ENCODE measurements at regions not wholly inside any gene's neighbourhood (a gene's known extent, or its start where the extent isn't known, plus 50 kb on each side); places are given as distances from the start of the nearest gene placed in this dataset.

DNA sequence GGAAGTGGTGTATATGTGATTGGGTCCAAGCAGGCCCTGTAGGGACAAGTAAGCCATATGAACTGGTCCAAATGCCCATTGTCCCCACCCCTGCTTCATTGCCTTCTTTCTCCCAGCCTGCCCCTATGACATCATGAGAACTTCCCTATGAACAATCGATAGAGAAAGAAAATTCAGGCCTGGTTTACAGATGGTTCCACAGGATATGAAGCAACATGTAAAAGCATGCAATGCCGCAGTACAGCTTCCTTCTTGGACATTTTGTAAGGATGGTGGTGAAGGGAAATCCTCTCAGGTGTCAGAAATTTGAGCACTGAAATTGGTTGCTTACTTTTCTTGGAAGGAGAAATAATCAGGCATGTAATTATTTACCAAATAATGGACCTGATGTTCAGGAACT lies 581.7 kb downstream of the MRPL39 start:
- TF ChIP-seq POLR2A (IDR thresholded peaks at IDR 0.05) (no peak), CTCF (IDR thresholded peaks at IDR 0.05) (no peak)

Data from body of pancreas (tissue), 4 donors.